Activated T-helper 1 cell treated with Interleukin-2 at 50 U/mL for 16 hours (primary cell): ENCODE measurements at regions not wholly inside any gene's neighbourhood (a gene's known extent, or its start where the extent isn't known, plus 50 kb on each side); places are given as distances from the start of the nearest gene placed in this dataset.
"Not testable (repeated sequence)": the region's sequence is repeated elsewhere in the genome, so short reads cannot be mapped to it uniquely, and the experiment has no call there.

ENCODE experiments used
- DNase-seq: peaks from one replicate; pipeline ENCODE4 v3.0.0-alpha.2; 2020; ENCODE audit warnings: low read depth

DNA sequence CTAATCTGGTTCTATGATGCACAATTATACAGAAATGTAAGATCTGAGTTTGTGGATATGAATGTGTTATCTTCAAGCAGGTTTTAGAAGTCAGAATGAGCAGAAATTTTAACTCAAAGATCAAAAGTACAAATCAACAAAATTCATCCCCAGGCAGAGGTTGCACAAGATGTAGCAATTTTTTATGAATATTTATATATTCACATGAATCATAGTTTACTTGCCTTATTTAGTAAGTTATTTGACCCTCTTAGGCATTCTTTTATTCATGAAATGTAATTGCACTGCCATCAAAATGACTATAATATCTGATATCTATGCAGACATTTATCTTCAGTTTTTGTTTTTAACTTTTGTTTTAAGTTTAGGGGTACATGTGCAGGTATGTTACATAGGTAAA lies 103.1 kb upstream of the DAZL start:
- no peak for DNase-seq

DNA sequence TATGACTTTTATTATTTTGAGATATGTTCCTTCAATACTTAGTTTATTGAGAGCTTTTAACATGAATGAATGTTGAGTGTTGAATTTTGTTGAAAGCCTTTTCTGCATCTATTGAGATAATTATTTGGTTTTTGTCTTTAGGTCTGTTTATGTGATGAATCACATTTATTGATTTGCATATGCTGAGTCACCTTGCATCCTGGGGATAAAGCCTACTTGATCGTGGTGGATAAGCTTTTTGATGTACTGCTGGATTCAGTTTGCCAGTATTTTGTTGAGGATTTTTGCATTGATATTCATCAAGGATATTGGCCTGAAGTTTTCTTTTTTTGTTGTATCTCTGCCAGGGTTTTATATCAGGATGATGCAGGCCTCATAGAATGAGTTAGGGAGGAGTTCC lies 106.5 kb upstream of the DAZL start:
- DNase-seq, result not testable (repeated sequence)

DNA sequence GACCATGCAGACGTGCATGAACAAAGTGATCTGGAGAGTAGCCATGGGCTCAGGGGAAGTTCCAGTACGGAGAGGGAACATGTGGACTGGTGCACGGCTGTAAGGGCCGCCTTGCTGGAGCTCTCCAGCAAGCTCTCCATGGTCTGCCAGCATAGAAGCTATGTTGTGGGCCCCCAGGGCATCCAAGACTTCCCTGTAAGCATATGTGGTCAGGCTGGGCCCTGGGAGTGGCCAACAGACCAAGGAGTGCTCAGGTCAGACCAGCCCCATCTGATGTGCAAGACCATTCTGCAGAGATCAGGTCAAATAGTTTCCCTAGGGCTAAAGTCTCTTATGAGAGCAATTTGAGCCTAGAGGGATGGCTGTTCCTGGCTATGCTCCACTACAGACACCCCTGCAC lies 110.1 kb upstream of the DAZL start:
- DNase-seq, result no peak

GRCh38 chr3:16719426-16719825 lies 114.2 kb upstream of the DAZL start:
- DNase-seq, result no peak

DNA sequence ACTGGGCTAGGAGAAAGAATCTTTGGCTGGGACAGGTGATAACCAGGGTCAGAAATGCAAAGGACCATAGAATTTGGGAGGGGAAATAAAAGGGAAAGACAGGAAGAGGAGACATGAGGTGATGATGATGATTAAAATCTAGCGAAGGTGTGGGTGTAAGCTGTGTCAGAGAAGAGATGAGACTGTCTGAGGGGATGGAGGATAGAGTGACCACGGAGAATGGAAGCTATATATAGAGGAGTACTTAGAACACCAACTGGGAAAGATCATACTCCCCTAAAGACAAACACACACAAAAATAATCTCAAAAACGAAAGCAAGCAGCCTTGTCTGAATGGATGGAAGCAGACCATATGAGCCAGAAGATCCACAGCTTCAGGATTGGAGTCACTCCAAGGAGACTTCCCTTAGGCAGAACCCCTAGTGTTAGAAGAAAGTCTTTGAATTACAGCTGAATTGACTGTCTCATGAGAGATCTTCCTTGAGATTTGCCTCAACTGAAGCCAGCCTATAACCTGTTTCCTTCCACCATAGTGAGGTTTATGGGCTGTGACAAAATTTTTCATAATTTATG lies 115.2 kb upstream of the DAZL start:
- no peak for DNase-seq

- DNase-seq, result no peak
Observed at GRCh38 chr3:16721494-16721893, 116.3 kb upstream of the DAZL start.

DNA sequence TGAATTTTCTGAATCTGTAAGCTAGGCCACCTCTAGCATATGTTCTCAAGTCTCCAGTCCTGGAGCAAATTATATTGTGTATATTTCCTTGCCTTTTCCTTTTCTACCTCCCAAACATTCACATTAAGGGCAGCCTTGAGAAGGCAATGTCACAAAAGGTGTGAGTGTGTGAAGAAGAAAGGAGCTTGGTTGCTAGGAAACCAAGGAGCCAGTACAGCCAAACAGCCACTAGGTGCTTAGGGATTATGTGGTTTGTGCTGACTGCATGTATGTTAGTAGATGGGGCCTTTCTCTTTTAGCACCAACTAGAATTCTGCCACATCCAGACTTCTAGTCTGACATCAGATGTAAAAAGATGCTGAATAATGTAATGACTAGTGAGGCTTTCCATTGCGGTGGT lies 118.8 kb upstream of the DAZL start:
- no peak for DNase-seq

- DNase-seq, result no peak
Observed at GRCh38 chr3:16724487-16724886, 119.3 kb upstream of the DAZL start.

- no peak for DNase-seq
Observed at GRCh38 chr3:16725972-16726371, 120.7 kb upstream of the DAZL start.

DNA sequence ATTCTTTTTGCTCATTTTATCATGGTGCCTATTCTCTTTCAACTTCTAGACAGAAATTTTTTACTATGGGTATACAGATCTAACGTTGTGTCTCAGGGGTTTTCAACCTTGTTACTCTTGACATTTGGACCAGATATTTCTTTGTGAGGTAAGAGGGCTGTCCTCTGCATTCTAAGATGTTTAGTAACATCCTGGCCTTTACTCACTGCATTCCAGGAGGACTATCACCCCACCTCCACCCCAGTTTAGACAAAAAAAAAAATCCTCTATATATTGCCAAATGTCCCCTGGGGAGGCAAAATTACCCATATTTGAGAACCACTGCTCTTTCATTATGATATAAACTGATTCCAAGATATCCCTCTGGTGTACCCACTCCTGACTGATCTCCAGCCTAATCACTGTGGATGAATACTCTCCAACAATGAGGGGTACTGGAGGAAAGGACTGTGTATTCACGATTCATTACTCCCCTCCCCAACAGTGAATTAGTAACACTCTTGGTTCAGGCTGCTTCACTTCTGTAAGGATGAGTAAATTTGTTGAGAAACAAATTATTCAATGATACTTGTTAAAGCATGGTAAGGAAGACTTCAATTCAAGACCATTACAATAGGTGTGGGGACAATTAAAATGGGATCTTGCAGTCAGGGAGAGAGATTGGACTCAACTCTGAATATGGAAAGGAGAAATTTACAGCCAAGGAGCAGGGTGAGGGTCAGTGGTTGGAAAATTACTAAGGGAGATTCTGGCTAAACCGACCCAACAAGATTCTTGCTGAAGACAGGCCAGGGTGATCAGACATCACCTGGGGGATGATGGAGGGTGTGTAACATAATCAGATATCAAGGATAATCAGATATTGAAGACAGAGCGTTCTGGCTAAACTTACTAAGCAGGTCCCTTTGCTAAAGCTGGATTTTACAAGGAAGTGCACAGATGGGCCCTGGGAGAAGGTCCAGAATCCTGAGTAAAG lies 123.8 kb upstream of the DAZL start:
- DNase-seq, result no peak

DNA sequence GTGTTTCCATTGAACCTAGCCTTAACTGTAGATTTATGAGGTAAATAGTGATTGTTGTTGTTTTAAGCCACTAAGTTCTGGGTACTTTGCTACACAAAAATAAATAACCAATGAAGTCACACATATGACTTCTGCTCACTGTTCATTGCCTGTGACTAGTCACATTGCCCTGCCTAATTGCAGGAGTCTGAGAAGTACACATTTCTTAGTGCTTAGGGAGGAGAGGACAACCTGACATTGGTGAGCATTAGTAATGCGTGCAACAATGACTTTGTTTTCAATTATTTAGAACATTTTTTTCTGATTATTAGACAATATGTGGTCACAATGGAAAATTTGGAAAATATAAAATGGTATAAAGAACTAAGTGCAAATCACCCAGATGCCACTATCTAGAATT lies 133.2 kb upstream of the DAZL start:
- DNase-seq, result no peak

DNA sequence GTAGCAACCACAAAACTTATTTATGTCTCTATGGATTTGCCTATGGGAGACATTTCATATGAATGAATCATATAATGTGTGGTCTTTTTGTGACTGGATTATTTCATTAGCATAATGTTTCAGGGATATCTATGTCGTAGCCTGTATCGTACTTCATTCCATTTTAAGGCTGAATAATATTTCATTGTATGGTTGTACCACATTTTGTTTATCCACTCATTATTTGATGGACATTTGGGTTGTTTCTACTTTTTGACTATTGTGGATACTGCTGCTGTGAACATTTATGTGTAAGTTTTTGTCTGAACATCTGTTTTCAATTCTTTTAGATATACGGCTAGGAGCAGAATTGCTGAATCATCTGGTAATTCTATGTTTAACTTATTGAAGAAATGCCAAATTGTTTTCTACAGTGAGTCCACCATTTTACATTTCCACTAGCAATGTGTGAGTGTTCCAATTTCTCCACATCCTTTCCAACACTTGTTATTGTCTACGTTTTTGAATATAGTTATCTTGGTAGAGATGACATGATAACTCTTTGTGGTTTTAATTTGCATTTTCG lies 134.4 kb upstream of the DAZL start:
- no peak for DNase-seq

DNA sequence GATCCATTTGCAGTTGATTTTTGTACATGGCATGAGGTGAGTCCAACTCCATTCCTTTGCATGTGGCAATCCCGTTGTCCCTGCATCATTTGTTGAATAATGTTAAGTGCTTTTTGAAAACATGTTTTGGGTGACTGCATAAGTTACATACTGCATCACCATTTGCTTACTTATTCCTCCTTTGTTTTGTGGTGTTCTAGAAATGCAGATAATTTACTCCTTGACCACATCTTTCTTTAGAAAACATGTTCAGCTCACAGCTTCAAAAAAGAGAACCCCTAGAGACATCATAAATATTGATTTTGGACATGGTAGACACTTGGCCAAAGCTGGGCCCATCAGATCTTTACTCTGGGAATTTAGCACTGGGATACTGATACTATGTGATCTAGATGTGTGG lies 135.3 kb upstream of the DAZL start:
- DNase-seq, result no peak

DNA sequence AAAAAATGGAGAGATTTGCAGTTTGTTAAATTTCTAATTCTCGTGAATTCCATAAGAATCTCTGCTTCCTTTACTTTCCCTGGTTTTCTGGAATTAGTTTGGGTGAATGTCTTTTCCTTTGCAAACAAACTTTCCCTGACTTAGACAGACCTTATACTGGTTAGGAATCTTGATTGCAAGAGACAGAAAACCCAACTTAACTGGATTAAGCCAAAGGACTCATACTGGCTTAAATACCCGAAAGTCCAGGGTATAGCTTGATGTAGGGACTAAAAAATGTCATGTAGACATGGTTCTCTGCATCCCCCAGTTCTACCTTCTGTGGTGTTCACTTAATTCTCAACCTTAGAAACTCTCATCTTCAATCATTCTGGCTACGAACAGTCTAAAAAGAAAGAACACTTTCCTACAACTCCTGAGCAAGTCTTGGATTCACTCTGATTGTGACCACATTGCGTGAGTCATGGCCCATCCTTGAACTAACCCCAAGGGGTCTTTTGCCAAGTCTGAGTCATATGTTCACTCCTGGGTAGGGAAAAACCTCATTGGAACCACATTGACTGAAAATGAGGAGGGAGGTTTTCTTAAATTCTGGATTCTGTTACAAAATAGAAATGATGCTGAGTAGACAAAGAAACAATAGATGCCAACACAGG lies 136.0 kb upstream of the DAZL start:
- no peak for DNase-seq

DNA sequence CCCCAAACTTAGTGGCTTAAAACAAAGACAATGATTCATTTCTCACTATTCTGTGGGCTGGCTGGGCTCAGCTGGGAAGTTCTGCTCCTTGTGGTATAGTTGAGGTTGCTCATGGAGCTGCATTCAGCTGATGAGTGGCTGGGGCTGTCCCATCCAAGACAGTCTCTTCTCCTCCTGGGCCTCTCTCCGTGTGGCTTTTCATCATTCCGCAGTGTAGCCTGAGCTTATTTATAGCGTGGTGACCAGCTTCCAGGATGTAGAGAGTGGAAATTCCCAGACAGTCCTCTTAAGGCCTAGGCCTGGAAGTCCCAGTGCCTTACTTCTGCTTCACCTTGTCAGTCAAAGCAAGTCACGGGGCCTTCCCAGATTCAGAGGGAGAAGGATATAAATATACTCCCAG lies 136.7 kb upstream of the DAZL start:
- no peak for DNase-seq

DNA sequence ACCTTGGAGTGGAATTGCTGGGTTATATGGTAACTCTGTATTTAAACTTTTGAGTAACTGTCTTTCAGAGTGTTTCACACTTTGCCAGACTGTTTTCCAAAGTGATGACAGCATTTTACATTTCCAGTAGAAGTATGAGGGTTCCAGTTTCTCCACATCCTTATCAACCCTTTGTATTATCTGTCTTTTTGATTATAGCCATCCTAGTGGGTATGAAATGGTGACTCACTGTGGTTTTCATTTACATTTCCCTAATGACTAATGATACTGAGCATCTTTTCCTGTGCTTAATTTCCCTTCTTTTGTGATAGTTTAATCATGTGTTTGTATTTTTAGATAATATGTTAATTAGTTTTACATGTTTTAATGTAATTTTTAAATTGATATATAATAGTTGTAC lies 138.1 kb upstream of the DAZL start:
- DNase-seq, result no peak

- DNase-seq, result no peak
Observed at GRCh38 chr3:16759227-16759903, 125.4 kb upstream of the PLCL2 start.

GRCh38 chr3:16761571-16761970 lies 123.2 kb upstream of the PLCL2 start:
- DNase-seq, result no peak

GRCh38 chr3:16765661-16766060 lies 119.1 kb upstream of the PLCL2 start:
- no peak for DNase-seq

GRCh38 chr3:16767006-16767405 lies 117.7 kb upstream of the PLCL2 start:
- no peak for DNase-seq

- DNase-seq, result no peak
Observed at GRCh38 chr3:16768014-16768413, 116.7 kb upstream of the PLCL2 start.

GRCh38 chr3:16768956-16769355 lies 115.8 kb upstream of the PLCL2 start:
- DNase-seq, result no peak
